ENCODE measurements at regions not wholly inside any gene's neighbourhood (a gene's known extent, or its start where the extent isn't known, plus 50 kb on each side); places are given as distances from the start of the nearest gene placed in this dataset.
A peak's percentile ranks its signal among the peaks of the same experiment; 100 is the strongest.

- TF ChIP-seq CTCF (IDR thresholded peaks at IDR 0.05) (peak in 2 of 4 experiments; percentile 10 to 34), POLR2A (IDR thresholded peaks at IDR 0.05) (no peak), POLR2AphosphoS5 (IDR thresholded peaks at IDR 0.05) (no peak), EP300 (IDR thresholded peaks at IDR 0.05) (no peak)
Measured at GRCh38 chr9:31119890-31120454, 1264.5 kb upstream of the ACO1 start.

Measured in sigmoid colon (tissue), 4 donors.